ENCODE measurements at regions not wholly inside any gene's neighbourhood (a gene's known extent, or its start where the extent isn't known, plus 50 kb on each side); places are given as distances from the start of the nearest gene placed in this dataset.

- DNase-seq = no peak
Measured at GRCh38 chr11:122165607-122166371, 49.8 kb upstream of the BLID start.

Measured in activated CD8-positive, alpha-beta memory T cell treated with anti-CD3 and anti-CD28 coated beads, Interleukin-2, amount 50 U/mL, for 48 hours (primary cell).